GM12874 (cell line): ENCODE measurements at regions not wholly inside any gene's neighbourhood (a gene's known extent, or its start where the extent isn't known, plus 50 kb on each side); places are given as distances from the start of the nearest gene placed in this dataset.

Experiments used
- TF ChIP-seq, protein P1 (sequence below): IDR thresholded peaks from 2 replicates; pipeline ENCODE4 v1.5.1; 2011; ENCODE audit warnings: low read depth, mild to moderate bottlenecking, control low read depth, low read length, moderate library complexity; ENCODE audit not compliant: insufficient read depth

DNA sequence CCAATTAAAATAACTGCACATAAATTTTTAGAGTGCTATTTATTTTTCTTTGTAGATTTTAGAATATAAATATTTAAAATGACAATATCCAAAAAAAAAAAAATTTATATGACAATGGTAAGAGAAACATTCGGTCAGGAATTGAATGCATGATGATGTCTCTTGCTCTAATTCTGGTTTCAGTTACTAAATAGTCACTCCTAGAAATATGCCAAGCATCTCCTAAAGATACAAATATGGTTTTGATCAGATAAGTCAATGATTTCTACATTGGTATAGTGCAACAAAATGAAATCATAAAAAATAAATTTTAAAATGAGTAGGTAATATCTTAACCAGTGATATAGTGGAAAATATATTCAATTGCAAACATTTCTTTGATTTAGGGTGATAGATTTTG, 95.9 kb upstream of the ACKR3 start:
- TF ChIP-seq, protein P1, sequence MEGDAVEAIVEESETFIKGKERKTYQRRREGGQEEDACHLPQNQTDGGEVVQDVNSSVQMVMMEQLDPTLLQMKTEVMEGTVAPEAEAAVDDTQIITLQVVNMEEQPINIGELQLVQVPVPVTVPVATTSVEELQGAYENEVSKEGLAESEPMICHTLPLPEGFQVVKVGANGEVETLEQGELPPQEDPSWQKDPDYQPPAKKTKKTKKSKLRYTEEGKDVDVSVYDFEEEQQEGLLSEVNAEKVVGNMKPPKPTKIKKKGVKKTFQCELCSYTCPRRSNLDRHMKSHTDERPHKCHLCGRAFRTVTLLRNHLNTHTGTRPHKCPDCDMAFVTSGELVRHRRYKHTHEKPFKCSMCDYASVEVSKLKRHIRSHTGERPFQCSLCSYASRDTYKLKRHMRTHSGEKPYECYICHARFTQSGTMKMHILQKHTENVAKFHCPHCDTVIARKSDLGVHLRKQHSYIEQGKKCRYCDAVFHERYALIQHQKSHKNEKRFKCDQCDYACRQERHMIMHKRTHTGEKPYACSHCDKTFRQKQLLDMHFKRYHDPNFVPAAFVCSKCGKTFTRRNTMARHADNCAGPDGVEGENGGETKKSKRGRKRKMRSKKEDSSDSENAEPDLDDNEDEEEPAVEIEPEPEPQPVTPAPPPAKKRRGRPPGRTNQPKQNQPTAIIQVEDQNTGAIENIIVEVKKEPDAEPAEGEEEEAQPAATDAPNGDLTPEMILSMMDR, result no peak

DNA sequence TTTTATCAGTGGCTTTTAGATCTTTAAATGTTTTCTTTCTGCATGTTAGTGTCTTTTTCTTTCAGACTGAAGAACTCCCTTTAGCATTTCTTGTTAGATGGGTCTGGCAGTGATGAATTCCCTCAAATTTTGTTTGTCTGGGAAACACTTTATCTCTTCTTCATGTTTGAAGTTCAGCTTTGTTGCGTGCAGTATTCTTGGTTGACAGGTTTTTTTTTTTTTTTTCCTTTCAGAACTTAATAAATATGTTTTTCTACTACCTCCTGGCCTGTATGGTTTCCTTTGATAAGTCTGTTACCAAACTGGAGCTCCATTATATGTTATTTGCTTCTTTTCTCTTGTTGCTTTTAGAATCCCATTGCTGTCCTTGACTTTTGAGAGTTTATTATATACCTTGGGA, 89.8 kb upstream of the ACKR3 start:
- TF ChIP-seq, protein P1, result no peak

DNA sequence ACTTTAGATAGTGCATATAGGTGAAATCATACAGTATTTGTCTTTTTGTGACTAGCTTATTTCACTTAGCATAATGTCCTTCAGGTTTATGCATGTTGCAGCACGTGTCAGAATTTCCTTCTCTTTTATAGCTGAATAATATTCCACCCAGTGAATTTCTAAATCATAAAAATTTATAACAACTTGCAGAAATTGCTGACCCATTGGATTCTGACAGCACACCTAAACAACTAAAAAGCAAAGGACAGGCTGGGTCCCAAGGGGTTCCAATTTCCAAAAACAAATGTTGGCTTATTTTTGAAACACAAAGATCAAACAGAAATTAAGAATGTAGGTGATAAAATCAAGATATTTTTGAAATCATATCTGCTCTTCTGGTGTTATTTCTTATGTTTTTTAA, 86.5 kb upstream of the ACKR3 start:
- TF ChIP-seq, protein P1, result no peak

DNA sequence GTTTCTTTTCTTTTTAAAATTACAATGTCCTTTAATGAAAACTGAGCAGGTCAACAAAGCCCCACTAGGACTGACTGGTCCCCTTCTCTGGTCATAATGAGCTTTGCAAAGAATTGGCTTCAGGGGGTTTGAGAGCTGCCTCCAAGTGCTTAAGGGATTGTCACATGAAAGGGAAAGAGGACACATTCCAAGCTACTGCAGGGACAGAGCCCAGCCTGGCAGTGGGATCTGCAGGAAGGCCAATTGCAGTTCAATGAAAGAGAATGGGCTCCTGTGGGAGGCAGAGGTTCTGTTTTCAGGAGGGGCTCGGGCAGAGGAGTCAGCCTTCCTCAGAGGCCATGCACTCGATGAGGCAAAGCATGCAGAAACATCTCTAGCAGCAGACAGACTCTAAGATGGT, 84.1 kb upstream of the ACKR3 start:
- TF ChIP-seq, protein P1, result no peak

DNA sequence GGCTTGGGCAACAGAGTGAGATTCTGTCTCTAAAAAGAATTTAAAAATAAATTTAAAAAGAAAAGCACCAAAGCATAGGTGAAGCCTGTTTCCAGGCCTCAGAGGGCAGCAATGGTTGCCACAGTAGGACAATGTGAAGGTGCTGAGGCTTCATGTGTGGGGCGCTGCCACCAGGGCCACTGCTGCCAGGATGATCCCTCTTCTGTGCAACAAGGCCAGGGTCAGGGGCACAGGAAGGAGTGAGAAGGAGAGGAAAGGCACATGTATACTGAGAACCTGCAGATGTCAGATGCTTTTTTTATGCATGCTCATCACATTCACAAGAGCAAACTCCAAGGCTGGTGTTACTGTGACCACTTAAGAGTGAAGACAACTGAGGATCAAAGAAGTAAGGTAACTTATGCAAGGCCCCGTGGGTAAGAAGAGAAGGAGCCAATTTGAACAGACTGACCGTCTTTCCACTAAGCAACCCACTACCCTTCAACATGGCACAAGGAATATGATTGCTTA, 79.7 kb upstream of the ACKR3 start:
- TF ChIP-seq, protein P1, result no peak

DNA sequence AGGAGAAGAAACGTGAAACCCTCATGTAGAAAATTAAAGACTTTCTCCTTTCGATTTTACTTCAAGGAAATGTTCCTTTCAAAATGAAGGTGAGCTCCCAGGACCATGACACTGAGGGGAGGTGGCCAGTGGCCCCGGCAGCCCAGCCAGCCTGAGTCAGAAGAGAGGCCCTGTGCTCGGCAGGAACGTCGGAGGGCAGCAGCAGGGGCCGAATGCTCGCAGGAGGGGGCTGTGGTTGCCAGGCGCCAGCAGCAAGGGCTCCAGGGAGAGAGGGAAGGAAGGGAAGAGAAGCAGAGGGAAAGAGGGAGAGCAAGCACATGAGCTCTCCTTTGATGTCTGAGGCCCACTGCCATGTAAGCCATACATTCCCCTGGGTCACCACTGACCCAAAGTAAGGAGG, 73.3 kb upstream of the ACKR3 start:
- TF ChIP-seq, protein P1, result no peak

DNA sequence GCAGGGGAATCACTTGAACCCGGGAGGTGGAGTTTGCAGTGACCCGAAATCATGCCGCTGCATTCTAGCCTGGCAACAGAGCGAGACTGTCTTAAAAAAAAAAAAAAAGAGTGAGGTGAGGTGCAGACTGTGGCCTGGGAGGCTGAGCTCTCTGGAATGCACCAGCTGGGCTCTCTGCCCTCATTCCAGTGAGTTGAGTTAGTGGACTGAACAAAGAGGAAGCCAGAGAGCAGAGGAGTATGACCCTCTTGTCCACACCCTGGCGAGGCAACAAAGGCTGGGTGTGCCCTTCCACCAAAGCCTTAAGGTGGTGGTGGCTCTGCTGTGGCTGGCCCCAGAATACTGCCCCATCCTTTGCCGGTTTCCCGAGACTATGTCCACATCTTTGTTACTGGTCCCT, 71.3 kb upstream of the ACKR3 start:
- TF ChIP-seq, protein P1, result no peak
